Cardiac septum (tissue), 1 donor: ENCODE measurements at regions not wholly inside any gene's neighbourhood (a gene's known extent, or its start where the extent isn't known, plus 50 kb on each side); places are given as distances from the start of the nearest gene placed in this dataset.

Experiments
- DNase-seq: peaks from one replicate; pipeline ENCODE4 v3.0.0-alpha.2; 2020; ENCODE audit warnings: low spot score
- intact Hi-C: fragments of 100-400 bp; cut with DNase I; formaldehyde crosslinking; loops from one replicate; pipeline ENCODE4 v1.14.0; 2022
- donor health status: DM: no; HTN: no; CAD: no.

DNA sequence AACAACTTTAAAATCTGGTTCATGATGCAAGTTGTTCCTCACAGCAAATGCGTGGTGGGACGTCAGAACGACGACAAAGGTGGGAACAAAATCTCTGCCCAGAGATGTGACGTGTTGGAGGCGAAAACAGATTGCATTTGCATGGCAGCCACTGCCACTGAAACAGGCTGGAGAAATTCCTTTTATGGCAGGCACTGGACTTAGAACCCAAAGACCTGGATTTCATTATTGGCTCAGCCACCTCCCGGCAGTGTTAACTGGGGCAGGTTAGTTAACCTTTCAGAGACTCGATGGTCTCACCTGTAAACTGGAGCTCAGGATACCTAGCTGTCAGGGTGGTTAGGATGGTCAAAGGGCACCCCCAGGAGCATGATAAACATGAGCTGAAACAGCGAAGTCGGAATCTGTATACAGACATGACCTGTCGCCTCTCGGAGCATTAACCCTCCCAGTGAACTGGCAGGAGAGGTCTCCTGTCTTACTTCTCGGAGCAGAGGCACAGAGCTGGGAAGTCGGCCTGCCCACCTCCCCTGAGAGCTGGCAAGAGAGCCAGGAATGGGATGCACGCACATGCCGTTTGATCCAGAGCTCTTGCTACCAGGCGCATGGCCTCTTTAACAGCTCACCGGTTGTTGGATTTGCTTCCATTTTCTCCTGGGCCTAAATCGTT is 59.2 kb upstream of the TARBP1 start:
- no peak for DNase-seq
- intact Hi-C loops = no loop called here

DNA sequence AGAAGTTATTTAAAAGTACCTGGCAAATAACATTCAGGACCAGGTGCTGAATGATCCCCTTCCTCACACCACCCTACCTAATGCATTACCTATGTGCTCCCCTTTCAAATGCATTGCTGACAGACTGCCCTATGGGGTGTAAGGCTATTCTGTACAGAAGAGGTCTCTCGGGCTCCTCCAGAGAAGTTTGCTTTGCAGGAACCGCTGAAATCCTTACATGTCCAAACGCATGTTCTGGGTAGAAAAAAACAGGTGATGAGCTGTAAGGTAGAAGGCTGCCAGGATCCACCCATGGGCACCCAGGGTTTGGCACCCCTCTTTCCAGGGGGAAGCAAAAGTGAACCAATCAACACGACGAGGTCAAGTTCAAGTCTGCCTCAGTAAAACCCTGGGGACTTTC is 58.3 kb upstream of the TARBP1 start:
- intact Hi-C loops = no loop called here
- no peak for DNase-seq

DNA sequence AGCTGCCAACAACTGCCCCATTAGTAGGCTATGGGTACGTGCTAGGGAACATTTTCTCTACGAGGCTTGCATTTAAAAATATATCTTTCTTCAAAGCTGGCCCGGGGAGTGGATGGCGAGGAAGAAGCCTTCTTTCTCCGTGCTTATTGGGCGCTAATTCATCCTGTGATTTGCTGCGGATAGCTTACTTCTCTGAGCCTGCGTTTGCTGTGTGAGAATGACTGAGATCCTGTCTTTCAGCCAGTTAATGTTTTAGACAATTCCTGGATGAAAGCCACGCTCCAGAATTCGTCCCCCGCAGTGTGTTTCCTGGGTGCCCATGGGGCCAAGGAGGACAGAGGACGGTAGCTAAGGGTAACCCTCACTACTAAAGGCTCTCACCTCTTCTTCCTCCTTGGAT is 57.8 kb upstream of the TARBP1 start:
- no peak for DNase-seq
- intact Hi-C loops = no loop called here

DNA sequence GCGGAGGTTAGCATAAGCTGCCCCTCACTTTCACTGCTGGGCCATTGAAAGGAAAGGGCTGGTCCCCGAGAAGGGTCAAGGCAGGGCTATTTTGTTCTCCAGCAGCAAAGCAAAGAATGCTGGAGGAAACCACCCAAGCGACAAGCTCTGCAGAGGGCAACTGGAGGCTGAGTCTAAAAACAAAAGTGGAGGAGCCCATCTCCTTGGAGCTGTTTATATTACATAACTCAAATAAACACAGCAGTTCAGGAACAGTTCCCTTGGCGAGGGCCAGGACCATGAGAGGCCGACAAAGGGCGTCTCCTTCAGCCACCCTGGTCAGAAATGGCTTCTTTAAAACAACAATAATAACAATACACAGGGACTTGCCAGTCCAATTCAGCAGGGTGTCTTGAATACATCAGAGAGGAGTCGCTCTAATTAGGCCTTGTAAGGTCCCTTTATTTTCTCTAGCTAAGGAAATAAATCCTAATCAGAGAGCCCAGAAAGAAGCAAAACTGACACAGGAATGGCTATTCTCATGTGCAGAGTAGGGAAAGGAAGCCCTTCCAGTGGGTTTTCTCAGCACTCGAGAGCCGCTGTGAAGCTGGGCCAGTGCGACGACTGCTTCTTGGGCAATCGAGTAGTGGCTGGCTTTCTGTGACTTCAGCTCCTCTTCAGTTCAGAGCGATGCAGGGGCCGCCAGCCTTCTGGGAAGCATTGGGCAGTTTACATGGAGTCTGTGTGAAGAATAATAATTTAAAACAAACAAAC is 57.0 kb upstream of the TARBP1 start:
- no peak for DNase-seq
- intact Hi-C loops = loop anchor here (2.0 kb wide), 2 partner anchors 37 to 63 kb away; no protein-coding TSS in a partner anchor

DNA sequence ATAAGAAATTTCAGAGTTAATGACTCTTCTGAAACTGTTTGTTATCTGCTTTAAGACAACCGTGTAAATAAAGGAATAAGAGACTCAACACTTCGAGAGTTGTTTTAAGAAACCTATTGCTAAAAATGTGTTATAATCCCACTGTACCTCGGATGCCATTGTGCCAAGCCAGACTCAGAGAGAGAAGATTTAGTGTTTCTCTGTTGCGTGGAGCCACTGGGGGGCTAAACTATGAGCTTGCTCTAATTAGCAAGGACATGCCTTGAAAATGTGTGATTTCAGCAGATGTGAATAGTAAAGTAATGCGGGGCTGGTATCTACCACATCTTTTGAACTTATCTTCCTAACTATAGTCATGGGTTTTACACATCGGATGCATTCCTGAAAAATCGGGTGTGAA is 56.2 kb upstream of the TARBP1 start:
- no peak for DNase-seq
- intact Hi-C loops = loop anchor here (2.0 kb wide), 2 partner anchors 36 to 64 kb away; no protein-coding TSS in a partner anchor

DNA sequence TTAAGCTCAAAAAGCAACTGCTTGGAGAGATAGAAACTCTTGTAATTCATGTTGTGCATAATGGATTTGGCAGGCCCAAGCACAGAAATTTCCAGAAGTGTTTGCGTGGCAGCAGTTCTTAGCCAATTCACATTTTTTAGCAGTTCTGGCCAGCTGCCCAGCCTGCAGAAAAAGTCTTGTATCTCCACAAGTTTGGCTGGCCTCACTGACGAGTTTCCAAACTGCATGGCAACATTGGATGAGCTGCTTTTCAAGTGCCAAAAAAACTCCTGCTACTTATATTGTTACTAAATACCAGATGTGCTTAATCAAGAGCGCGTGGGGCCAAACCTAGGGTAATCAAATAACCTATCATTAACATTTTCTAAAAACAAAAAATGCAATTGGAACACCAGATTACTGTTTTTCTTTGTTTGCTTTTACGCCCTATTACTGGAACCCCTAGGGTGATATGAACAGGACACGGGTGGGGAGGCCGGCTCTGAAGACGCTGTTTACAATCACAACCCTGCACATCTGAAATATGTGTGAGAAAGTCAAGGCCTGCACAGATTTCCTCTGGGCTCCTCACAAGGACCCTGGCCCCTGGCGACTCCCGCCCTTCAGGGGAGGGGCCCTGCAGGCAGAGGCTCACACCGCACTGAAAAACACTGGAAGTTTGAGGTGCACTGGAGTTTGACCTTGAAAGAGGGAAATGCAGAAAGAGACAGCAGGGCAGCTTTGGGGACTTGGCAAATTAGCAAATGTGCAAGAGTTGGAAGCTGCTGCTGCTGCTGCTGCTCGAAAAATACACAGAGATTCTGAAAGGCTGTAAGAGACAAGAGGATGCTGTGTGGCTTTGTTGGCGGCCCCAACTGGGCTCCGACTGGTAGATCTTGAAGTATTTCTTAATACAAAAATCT is 55.2 kb upstream of the TARBP1 start:
- intact Hi-C loops = loop anchor here (1.0 to 2.0 kb wide), 3 partner anchors 35 to 188 kb away; no protein-coding TSS in a partner anchor

DNA sequence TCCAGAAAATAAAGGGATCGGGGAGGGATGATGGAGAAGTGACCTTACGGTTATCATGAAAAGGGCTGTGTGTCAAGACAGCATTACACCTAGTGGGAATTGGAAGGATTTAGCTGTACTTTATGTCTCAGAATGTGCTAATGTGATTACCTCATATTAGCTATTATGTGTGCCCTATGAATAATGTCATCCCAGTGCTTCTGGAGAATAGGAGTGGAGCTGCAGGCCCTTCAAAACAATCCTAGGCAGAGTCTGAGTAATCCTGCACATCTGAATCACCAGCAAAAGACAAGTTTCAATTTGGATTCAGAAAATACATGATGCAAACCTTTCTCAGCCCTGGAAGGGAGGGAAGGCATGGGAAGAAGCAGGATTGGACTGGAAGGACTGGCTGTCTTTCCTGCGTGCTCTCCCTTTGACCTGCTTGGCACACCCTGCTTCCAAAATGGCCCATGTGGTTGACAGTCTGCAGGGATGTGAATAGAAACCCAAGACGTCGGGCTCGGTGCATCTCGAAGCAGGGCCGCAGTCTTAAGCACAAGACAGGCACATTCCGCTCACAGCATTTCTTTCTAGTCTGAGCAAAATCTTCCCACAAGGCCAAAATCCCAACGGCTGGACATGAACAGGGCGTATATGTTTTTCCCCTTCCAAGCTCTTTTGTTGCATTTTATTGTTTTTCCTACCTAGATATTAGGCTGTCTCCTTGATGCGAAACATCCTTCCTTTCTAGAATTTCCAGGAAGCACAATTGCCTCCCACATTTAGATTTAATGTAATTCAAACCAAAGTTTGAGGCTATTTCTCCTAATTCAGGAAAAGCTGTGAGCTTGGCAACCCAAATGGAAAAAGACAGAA is 54.3 kb upstream of the TARBP1 start:
- intact Hi-C loops = no loop called here

More for the DNA sequence above, 55.2 kb upstream of the TARBP1 start:
- DNase-seq = peak; percentile 92

DNA sequence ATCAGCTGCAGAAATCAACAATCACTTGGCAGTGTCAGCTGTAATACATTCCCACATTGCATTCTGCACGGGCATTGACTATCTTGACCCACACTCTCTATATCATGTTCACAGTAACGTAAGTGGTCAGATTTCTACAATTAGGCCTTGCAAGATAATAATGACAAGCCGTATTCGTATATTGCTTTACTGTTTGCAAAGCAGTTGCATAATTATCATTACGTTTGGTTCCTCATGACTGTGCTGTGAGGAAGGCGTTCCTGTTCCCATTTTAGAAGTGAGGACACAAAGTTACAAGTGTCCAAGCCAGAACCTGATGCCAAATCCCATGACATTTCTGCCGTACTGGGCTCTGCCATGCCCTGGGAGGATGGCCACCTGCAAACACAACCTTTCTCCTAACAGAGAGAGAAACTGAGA is 53.5 kb upstream of the TARBP1 start:
- intact Hi-C loops = no loop called here
- peak; percentile 85 for DNase-seq

More for the DNA sequence above, 54.3 kb upstream of the TARBP1 start:
- no peak for DNase-seq

DNA sequence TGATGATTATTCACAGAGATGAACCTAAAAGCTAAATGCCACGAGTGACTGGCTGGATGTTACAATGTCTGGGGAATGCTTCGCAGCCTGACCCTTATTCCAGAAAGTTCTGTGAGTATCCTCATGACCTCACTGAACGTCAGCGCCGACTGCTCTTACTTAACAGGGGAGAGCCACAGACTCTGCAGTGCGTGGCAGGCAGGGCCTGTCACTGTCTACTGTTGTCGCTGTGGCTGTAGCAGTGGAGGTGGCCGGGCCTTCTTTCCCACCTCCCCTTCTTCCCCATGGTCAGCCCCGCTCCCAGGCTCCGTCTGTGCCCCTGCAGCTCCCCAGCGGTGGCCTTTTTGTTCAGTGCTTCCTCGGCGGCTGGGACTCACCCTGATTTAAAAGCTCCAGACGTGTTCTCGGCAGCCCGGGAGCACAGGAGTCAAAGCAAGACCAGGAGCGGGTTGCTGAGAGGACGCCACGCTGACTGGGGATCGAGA is 52.2 kb upstream of the TARBP1 start:
- intact Hi-C loops = no loop called here
- DNase-seq = no peak

DNA sequence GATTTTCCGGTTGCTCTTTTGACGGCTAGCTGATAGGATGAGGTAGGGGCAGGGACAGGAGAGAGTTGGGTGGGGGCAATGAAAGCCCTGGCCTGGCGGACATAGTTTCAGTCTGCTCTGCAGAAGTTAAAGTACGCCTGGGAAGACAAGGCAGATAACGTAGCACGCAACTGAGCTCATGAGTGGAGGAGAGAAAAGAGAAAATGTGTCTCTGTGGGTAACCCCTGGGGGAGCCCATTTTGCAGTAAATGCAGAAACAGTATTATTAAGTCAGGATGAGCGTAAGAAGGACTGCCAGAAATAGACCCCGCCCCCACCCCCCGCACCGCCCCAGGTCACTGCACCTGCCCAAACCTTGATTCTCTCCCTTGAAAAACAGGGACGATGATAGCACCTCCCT is 51.7 kb upstream of the TARBP1 start:
- DNase-seq = no peak
- intact Hi-C loops = no loop called here

DNA sequence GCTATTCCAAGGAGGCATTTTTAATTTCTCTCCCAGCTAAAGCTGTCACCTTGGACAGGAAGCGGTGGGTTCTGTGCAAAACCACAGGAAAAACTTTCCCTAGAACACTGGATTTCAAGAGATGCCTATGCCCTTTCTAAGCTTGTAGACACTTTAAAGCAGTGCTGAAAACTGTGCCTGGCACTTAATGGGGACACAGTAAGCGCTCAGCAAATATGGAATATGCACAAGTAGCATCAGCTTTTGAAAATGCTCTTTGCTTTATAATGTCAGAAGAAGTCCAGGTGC is 50.9 kb upstream of the TARBP1 start:
- DNase-seq = no peak
- intact Hi-C loops = no loop called here

DNA sequence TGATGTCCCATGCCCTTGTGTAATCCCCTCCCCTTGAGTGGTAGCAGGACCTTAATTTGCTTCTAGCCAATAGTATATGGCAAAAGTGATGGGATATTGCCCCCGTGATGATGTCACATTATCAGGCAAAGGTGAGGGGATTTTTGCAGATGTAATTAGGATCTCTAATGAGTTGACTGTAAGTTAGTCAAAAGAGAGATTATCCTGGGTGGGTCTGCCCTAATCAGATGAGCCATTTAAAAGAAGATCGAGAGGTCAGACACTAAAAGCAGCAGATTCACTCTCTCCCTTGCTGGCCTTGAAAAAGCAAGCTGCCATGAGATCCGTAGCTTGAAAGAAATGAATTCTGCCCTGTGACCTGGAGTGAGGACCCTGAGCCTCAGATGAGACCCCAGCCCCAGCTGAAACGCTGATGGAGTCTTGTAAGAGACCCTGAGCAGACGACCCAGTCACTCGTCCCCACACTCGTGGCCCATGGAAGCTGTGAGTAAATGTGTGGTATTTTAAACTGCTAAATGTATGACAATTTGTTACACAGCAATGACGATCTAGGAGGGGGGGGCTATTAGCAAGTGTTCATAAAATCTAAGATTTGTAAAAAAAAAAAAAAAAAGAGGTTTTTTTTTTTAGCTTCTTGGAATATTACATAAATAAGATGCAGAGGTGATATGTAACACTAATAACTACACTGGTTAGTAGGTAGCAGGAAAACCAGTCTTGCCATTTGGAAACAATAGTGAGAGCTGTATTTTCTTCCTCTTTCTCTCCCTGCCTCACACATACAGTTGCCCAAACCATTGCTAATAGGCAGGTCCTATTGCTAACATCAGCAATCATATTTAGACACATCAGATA is 50.3 kb upstream of the TARBP1 start:
- intact Hi-C loops = no loop called here

More for the DNA sequence above, 50.3 kb upstream of the TARBP1 start:
- no peak for DNase-seq
